HepG2 (cell line): ENCODE measurements at regions not wholly inside any gene's neighbourhood (a gene's known extent, or its start where the extent isn't known, plus 50 kb on each side); places are given as distances from the start of the nearest gene placed in this dataset.

Experiments used
- ATAC-seq: fragments of 200-7000 bp; cut with Tn5 transposase; 3 replicates; pipeline ENCODE4 v1.9.1; 2020; ENCODE audit warnings: mild to moderate bottlenecking, moderate library complexity
- BruUV-seq: library from RNA; stranded (reverse); fragments of 400-500 nt; replicated peaks from 2 replicates; lab custom pipeline; 2021; lab: Mats Ljungman, UMichigan
- CTCF ChIA-PET: fragments of 300-600 bp; formaldehyde crosslinking; extraction: SDS; loops from one replicate; lab custom pipeline; 2021; ENCODE audit warnings: low total read pairs, inconsistent platforms, low intra/inter-chr PET ratio; lab: Yijun Ruan, JAX
- POLR2A ChIA-PET: fragments of 350-600 bp; sonication (Branson Sonifier 250); formaldehyde crosslinking; loops from one replicate; lab custom pipeline; 2020; ENCODE audit warnings: antibody characterized with exemption, inconsistent platforms; lab: Yijun Ruan, JAX
- DNase-seq: peaks from one replicate; pipeline ENCODE4 v3.0.0-alpha.2; 2015; ENCODE audit warnings: low spot score
- FAIRE-seq: peaks from 3 replicates; lab custom pipeline; 2011; peaks lifted over from hg19 to GRCh38; lab: Jason Lieb, UNC
- H2AFZ ChIP-seq: one replicate; pipeline ENCODE4 v1.6.1; 2011; ENCODE audit warnings: low read length, inconsistent platforms
- H3K27ac ChIP-seq: fragments of 300-600 bp; 3 replicates; pipeline ENCODE4 v1.8.0; 2011; ENCODE audit warnings: mixed run types, mild to moderate bottlenecking, mixed read lengths, low read length, inconsistent platforms; ENCODE audit not compliant: insufficient read depth; ENCODE audit errors: extremely low read length
- H3K27me3 ChIP-seq, 2 experiments: fragments of 200-600 bp in 1 of 2; 2 replicates in 1 of 2; 3 replicates in 1 of 2; pipeline versions ENCODE4 v1.6.0 to v1.8.0; 2011; ENCODE audit warnings: low read length in 2 of 2, mild to moderate bottlenecking in 2 of 2, moderate library complexity in 2 of 2, inconsistent platforms in 1 of 2; ENCODE audit not compliant: insufficient read depth in 2 of 2, control insufficient read depth in 1 of 2
- H3K36me3 ChIP-seq, 2 experiments: fragments of 200-600 bp in 1 of 2; replicated peaks in 1 of 2; 2 replicates in 1 of 2; 3 replicates in 1 of 2; pipeline versions ENCODE4 v1.5.1 to v1.8.0; 2011; ENCODE audit warnings: low read length in 2 of 2, inconsistent platforms in 1 of 2; ENCODE audit not compliant: insufficient read depth in 2 of 2, control insufficient read depth in 1 of 2
- H3K4me1 ChIP-seq: 2 replicates; pipeline ENCODE4 v1.5.1; 2012; ENCODE audit warnings: low read length, inconsistent platforms; ENCODE audit not compliant: insufficient read depth
- H3K4me2 ChIP-seq: 2 replicates; pipeline ENCODE4 v1.6.0; 2011; ENCODE audit warnings: low read depth, low read length, inconsistent platforms
- H3K4me3 ChIP-seq, 3 experiments: fragments of 200-600 bp in 1 of 3; sonication (generic), shearing (Covaris generic) in 1 of 3; replicated peaks in 1 of 3; 2 replicates each; pipeline ENCODE4 v1.5.1; 2011 to 2016; ENCODE audit warnings: low read length in 3 of 3, inconsistent platforms in 2 of 3, low read depth in 2 of 3, mild to moderate bottlenecking in 2 of 3, control low read depth in 1 of 3, mixed read lengths in 1 of 3; ENCODE audit not compliant: insufficient read depth in 1 of 3
- H3K79me2 ChIP-seq: one replicate; pipeline ENCODE4 v1.6.1; 2011; ENCODE audit warnings: low read length, inconsistent platforms; ENCODE audit not compliant: insufficient read depth
- H3K9ac ChIP-seq: 2 replicates; pipeline ENCODE4 v1.6.0; 2011; ENCODE audit warnings: mild to moderate bottlenecking, low read depth, low read length, inconsistent platforms; ENCODE audit not compliant: insufficient read depth
- H3K9me3 ChIP-seq: 2 replicates; pipeline ENCODE4 v1.5.1; 2012; ENCODE audit warnings: mild to moderate bottlenecking, low read length
- H4K20me1 ChIP-seq: 2 replicates; pipeline ENCODE4 v1.6.0; 2011; ENCODE audit warnings: inconsistent platforms, mild to moderate bottlenecking, low read length, moderate library complexity; ENCODE audit not compliant: insufficient read depth
- CREBL2 ChIP-seq: sonication (generic); formaldehyde crosslinking; IDR thresholded peaks from 2 replicates; pipeline ENCODE4 v1.8.1; 2023; ENCODE audit warnings: missing genetic modification reagents, mild to moderate bottlenecking, borderline replicate concordance
- MBD4 ChIP-seq: IDR thresholded peaks from 2 replicates; pipeline ENCODE4 v1.6.1; 2012; ENCODE audit warnings: low read length, inconsistent platforms, borderline replicate concordance
- MXI1 ChIP-seq: IDR thresholded peaks from 3 replicates; pipeline ENCODE4 v1.6.1; 2012; ENCODE audit warnings: low read depth, low read length, inconsistent platforms, borderline replicate concordance
- RBFOX2 ChIP-seq: fragments of 200-400 bp; formaldehyde crosslinking; IDR thresholded peaks from 2 replicates; pipeline ENCODE4 v1.6.1; 2017; ENCODE audit warnings: low read depth, mild to moderate bottlenecking, low read length
- SP5 ChIP-seq: IDR thresholded peaks from 2 replicates; pipeline ENCODE4 v1.6.1; 2016; ENCODE audit warnings: low read depth, borderline replicate concordance
- TOPORS ChIP-seq: sonication (generic); formaldehyde crosslinking; IDR thresholded peaks from 2 replicates; pipeline ENCODE4 v1.8.0; 2023; ENCODE audit warnings: mild to moderate bottlenecking, missing genetic modification reagents
- ZNF414 ChIP-seq: sonication (generic); formaldehyde crosslinking; IDR thresholded peaks from 2 replicates; pipeline ENCODE4 v1.5.0; 2020; ENCODE audit warnings: missing genetic modification reagents
- ZNF543 ChIP-seq: sonication (generic); formaldehyde crosslinking; IDR thresholded peaks from 2 replicates; pipeline ENCODE4 v1.4.0; 2020; ENCODE audit warnings: mild to moderate bottlenecking, missing genetic modification reagents
- ZNF747 ChIP-seq: sonication (generic); formaldehyde crosslinking; IDR thresholded peaks from 2 replicates; pipeline ENCODE4 v1.8.1; 2023; ENCODE audit warnings: missing genetic modification reagents, mild to moderate bottlenecking, borderline replicate concordance
- ZNF883 ChIP-seq: sonication (generic); formaldehyde crosslinking; IDR thresholded peaks from 2 replicates; pipeline ENCODE4 v1.5.1; 2020; ENCODE audit warnings: mild to moderate bottlenecking, missing genetic modification reagents; ENCODE audit errors: not compliant biosample characterization
- WGBS: methylation state at CpG from one replicate; pipeline ENCODE4 v1.1.6; 2017; ENCODE audit warnings: low lambda C conversion rate; 5-methylcytosine and 5-hydroxymethylcytosine counted together
- in situ Hi-C: cut with HindIII; loops from 2 replicates; pipeline ENCODE4 v1.10.0; 2017; ENCODE audit warnings: low pct_unique_long_range_greater_than_20kb; ENCODE audit not compliant: extremely low pct_ligation_motif_present
- intact Hi-C: fragments of 100-400 bp; cut with micrococcal nuclease; formaldehyde crosslinking; loops from one replicate; pipeline ENCODE4 v1.10.0; 2022; ENCODE audit not compliant: unreplicated experiment
- TF ChIP-seq, protein P1 (sequence below): sonication (generic); formaldehyde crosslinking; IDR thresholded peaks from 2 replicates; pipeline ENCODE4 v1.5.1; 2020; ENCODE audit warnings: mild to moderate bottlenecking, missing genetic modification reagents, borderline replicate concordance

GRCh38 chr12:22923768-22924167, 298.8 kb downstream of the ETNK1 start:
- H3K9me3 ChIP-seq = no peaks in the 10 kb centered on the region
- 0% methylated on average over 2 of the region's 2 CpGs for WGBS

DNA sequence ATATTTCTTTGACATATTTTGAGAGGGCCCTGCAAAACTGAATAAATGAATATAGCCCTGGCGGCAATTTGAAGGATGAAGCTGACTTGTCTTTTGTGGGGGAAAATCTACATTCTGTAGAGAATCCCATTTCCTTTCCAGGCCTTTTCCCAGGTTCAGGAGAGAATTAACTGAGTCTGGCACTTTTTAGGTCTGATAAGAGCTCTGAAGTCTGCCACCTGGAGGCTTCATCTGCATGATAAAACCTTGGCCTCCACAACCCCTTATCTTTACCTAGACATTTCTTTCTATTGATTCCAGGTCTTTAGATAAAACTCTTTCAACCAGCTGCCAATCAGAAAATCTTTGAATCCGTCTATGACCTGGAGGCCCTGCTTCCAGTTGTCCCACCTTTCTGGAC, 299.4 kb downstream of the ETNK1 start:
- 25% methylated on average over 2 of the region's 2 CpGs for WGBS
- in situ Hi-C loops = no loop called here
- TF ChIP-seq MBD4 = no peak
- no peak for TF ChIP-seq ZNF414 (CRISPR knock-in tag)
- TF ChIP-seq RBFOX2 = no peak
- no peak for TF ChIP-seq ZNF883 (CRISPR knock-in tag)
- no peak for TF ChIP-seq MXI1
- TF ChIP-seq CREBL2 (CRISPR knock-in tag) = no peak
- TF ChIP-seq, protein P1, sequence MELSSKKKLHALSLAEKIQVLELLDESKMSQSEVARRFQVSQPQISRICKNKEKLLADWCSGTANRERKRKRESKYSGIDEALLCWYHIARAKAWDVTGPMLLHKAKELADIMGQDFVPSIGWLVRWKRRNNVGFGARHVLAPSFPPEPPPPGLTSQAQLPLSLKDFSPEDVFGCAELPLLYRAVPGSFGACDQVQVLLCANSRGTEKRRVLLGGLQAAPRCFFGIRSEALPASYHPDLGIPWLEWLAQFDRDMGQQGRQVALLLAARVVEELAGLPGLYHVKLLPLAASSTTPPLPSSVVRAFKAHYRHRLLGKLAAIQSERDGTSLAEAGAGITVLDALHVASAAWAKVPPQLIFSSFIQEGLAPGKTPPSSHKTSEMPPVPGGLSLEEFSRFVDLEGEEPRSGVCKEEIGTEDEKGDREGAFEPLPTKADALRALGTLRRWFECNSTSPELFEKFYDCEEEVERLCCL (CRISPR knock-in tag) = no peak
- no peak for TF ChIP-seq TOPORS (CRISPR knock-in tag)

More at GRCh38 chr12:22923768-22924167, 298.8 kb downstream of the ETNK1 start:
- TF ChIP-seq ZNF747 (CRISPR knock-in tag) (no peak), SP5 (CRISPR knock-in tag) (no peak), ZNF543 (CRISPR knock-in tag) (no peak)
- H3K27me3 ChIP-seq = no peaks in the 10 kb centered on the region
- CTCF ChIA-PET = no interaction called here
- BruUV-seq = no TSS peak
- no peak overlapping the region for H2AFZ ChIP-seq
- no peak overlapping the region for H3K27ac ChIP-seq
- H3K4me2 ChIP-seq = no peak overlapping the region
- no peak for DNase-seq
- no peak overlapping the region for H3K9ac ChIP-seq
- in situ Hi-C loops = no loop called here
- FAIRE-seq = no peak
- intact Hi-C loops = no loop called here
- no peaks in the 10 kb centered on the region for H3K4me1 ChIP-seq
- no peak overlapping the region for H3K4me3 ChIP-seq
- ATAC-seq = no peak
- POLR2A ChIA-PET = no interaction called here
- no peaks in the 10 kb centered on the region for H3K79me2 ChIP-seq
- no peaks in the 10 kb centered on the region for H3K36me3 ChIP-seq
- H4K20me1 ChIP-seq = no peaks in the 10 kb centered on the region

More for the DNA sequence above, 299.4 kb downstream of the ETNK1 start:
- ATAC-seq = no peak
- intact Hi-C loops = no loop called here
- DNase-seq = no peak
- no peak overlapping the region for H3K9ac ChIP-seq
- no peaks in the 10 kb centered on the region for H3K79me2 ChIP-seq
- H3K9me3 ChIP-seq = no peaks in the 10 kb centered on the region
- no peaks in the 10 kb centered on the region for H3K4me1 ChIP-seq
- H3K27me3 ChIP-seq = no peaks in the 10 kb centered on the region
- ChIA-PET CTCF (no interaction called here), POLR2A (no interaction called here)
- no peak overlapping the region for H3K27ac ChIP-seq
- no TSS peak for BruUV-seq
- H3K36me3 ChIP-seq = no peaks in the 10 kb centered on the region
- H3K4me2 ChIP-seq = no peak overlapping the region
- no peak overlapping the region for H2AFZ ChIP-seq
- H4K20me1 ChIP-seq = no peaks in the 10 kb centered on the region
- H3K4me3 ChIP-seq = no peak overlapping the region
- FAIRE-seq = no peak
